HepG2 (cell line): ENCODE measurements at regions not wholly inside any gene's neighbourhood (a gene's known extent, or its start where the extent isn't known, plus 50 kb on each side); places are given as distances from the start of the nearest gene placed in this dataset.

ENCODE experiments used
- ATAC-seq: fragments of 200-7000 bp; cut with Tn5 transposase; 3 replicates; pipeline ENCODE4 v1.9.1; 2020; ENCODE audit warnings: mild to moderate bottlenecking, moderate library complexity
- BruUV-seq: library from RNA; stranded (reverse); fragments of 400-500 nt; replicated peaks from 2 replicates; lab custom pipeline; 2021; lab: Mats Ljungman, UMichigan
- CTCF ChIA-PET: fragments of 300-600 bp; formaldehyde crosslinking; extraction: SDS; loops from one replicate; lab custom pipeline; 2021; ENCODE audit warnings: low total read pairs, inconsistent platforms, low intra/inter-chr PET ratio; lab: Yijun Ruan, JAX
- POLR2A ChIA-PET: fragments of 350-600 bp; sonication (Branson Sonifier 250); formaldehyde crosslinking; loops from one replicate; lab custom pipeline; 2020; ENCODE audit warnings: antibody characterized with exemption, inconsistent platforms; lab: Yijun Ruan, JAX
- DNase-seq: peaks from one replicate; pipeline ENCODE4 v3.0.0-alpha.2; 2015; ENCODE audit warnings: low spot score
- FAIRE-seq: peaks from 3 replicates; lab custom pipeline; 2011; peaks lifted over from hg19 to GRCh38; lab: Jason Lieb, UNC
- H2AFZ ChIP-seq: one replicate; pipeline ENCODE4 v1.6.1; 2011; ENCODE audit warnings: low read length, inconsistent platforms
- H3K27ac ChIP-seq: fragments of 300-600 bp; 3 replicates; pipeline ENCODE4 v1.8.0; 2011; ENCODE audit warnings: mixed run types, mild to moderate bottlenecking, mixed read lengths, low read length, inconsistent platforms; ENCODE audit not compliant: insufficient read depth; ENCODE audit errors: extremely low read length
- H3K27me3 ChIP-seq, 2 experiments: fragments of 200-600 bp in 1 of 2; 2 replicates in 1 of 2; 3 replicates in 1 of 2; pipeline versions ENCODE4 v1.6.0 to v1.8.0; 2011; ENCODE audit warnings: low read length in 2 of 2, mild to moderate bottlenecking in 2 of 2, moderate library complexity in 2 of 2, inconsistent platforms in 1 of 2; ENCODE audit not compliant: insufficient read depth in 2 of 2, control insufficient read depth in 1 of 2
- H3K36me3 ChIP-seq, 2 experiments: fragments of 200-600 bp in 1 of 2; replicated peaks in 1 of 2; 2 replicates in 1 of 2; 3 replicates in 1 of 2; pipeline versions ENCODE4 v1.5.1 to v1.8.0; 2011; ENCODE audit warnings: low read length in 2 of 2, inconsistent platforms in 1 of 2; ENCODE audit not compliant: insufficient read depth in 2 of 2, control insufficient read depth in 1 of 2
- H3K4me1 ChIP-seq: 2 replicates; pipeline ENCODE4 v1.5.1; 2012; ENCODE audit warnings: low read length, inconsistent platforms; ENCODE audit not compliant: insufficient read depth
- H3K4me2 ChIP-seq: 2 replicates; pipeline ENCODE4 v1.6.0; 2011; ENCODE audit warnings: low read depth, low read length, inconsistent platforms
- H3K4me3 ChIP-seq, 3 experiments: fragments of 200-600 bp in 1 of 3; sonication (generic), shearing (Covaris generic) in 1 of 3; replicated peaks in 1 of 3; 2 replicates each; pipeline ENCODE4 v1.5.1; 2011 to 2016; ENCODE audit warnings: low read length in 3 of 3, inconsistent platforms in 2 of 3, low read depth in 2 of 3, mild to moderate bottlenecking in 2 of 3, control low read depth in 1 of 3, mixed read lengths in 1 of 3; ENCODE audit not compliant: insufficient read depth in 1 of 3
- H3K79me2 ChIP-seq: one replicate; pipeline ENCODE4 v1.6.1; 2011; ENCODE audit warnings: low read length, inconsistent platforms; ENCODE audit not compliant: insufficient read depth
- H3K9ac ChIP-seq: 2 replicates; pipeline ENCODE4 v1.6.0; 2011; ENCODE audit warnings: mild to moderate bottlenecking, low read depth, low read length, inconsistent platforms; ENCODE audit not compliant: insufficient read depth
- H3K9me3 ChIP-seq: 2 replicates; pipeline ENCODE4 v1.5.1; 2012; ENCODE audit warnings: mild to moderate bottlenecking, low read length
- H4K20me1 ChIP-seq: 2 replicates; pipeline ENCODE4 v1.6.0; 2011; ENCODE audit warnings: inconsistent platforms, mild to moderate bottlenecking, low read length, moderate library complexity; ENCODE audit not compliant: insufficient read depth
- CBFB ChIP-seq: sonication (generic); formaldehyde crosslinking; IDR thresholded peaks from 2 replicates; pipeline ENCODE4 v1.4.0; 2020; ENCODE audit warnings: missing genetic modification reagents
- ELF1 ChIP-seq: sonication (generic); formaldehyde crosslinking; IDR thresholded peaks from 2 replicates; pipeline ENCODE4 v1.4.0; 2020; ENCODE audit warnings: missing genetic modification reagents
- MED1 ChIP-seq: sonication (generic); formaldehyde crosslinking; IDR thresholded peaks from 2 replicates; pipeline ENCODE4 v1.4.0; 2020; ENCODE audit warnings: missing genetic modification reagents
- MNT ChIP-seq: fragments of 450-650 bp; IDR thresholded peaks from 2 replicates; pipeline ENCODE4 v1.6.1; 2016
- NFRKB ChIP-seq: fragments of 450-650 bp; IDR thresholded peaks from 2 replicates; pipeline ENCODE4 v1.6.1; 2017
- NFYC ChIP-seq: IDR thresholded peaks from 2 replicates; pipeline ENCODE4 v1.6.1; 2016; ENCODE audit warnings: missing genetic modification reagents, missing compliant biosample characterization
- ONECUT2 ChIP-seq: sonication (generic); formaldehyde crosslinking; IDR thresholded peaks from 2 replicates; pipeline ENCODE4 v1.4.0; 2020; ENCODE audit warnings: missing genetic modification reagents
- STAT6 ChIP-seq: sonication (generic); formaldehyde crosslinking; IDR thresholded peaks from 2 replicates; pipeline ENCODE4 v1.4.0; 2020; ENCODE audit warnings: missing genetic modification reagents, mild to moderate bottlenecking, borderline replicate concordance
- TCF7 ChIP-seq: sonication (generic); IDR thresholded peaks from 2 replicates; pipeline ENCODE4 v1.6.1; 2016; ENCODE audit warnings: antibody characterized with exemption, low read depth
- ZBTB38 ChIP-seq: sonication (generic); formaldehyde crosslinking; IDR thresholded peaks from 2 replicates; pipeline ENCODE4 v1.5.1; 2020; ENCODE audit warnings: mild to moderate bottlenecking, missing genetic modification reagents
- ZNF121 ChIP-seq: sonication (generic); formaldehyde crosslinking; IDR thresholded peaks from 2 replicates; pipeline ENCODE4 v1.5.0; 2020; ENCODE audit warnings: mild to moderate bottlenecking, missing genetic modification reagents
- ZNF335 ChIP-seq: sonication (generic); formaldehyde crosslinking; IDR thresholded peaks from 2 replicates; pipeline ENCODE4 v1.4.0; 2020; ENCODE audit warnings: missing genetic modification reagents
- ZNF558 ChIP-seq: sonication (generic); formaldehyde crosslinking; IDR thresholded peaks from 2 replicates; pipeline ENCODE4 v1.9.0; 2022; ENCODE audit warnings: mild to moderate bottlenecking, missing genetic modification reagents, borderline replicate concordance
- ZSCAN12 ChIP-seq: sonication (generic); formaldehyde crosslinking; IDR thresholded peaks from 2 replicates; pipeline ENCODE4 v1.9.0; 2021; ENCODE audit warnings: mild to moderate bottlenecking, missing genetic modification reagents
- WGBS: methylation state at CpG from one replicate; pipeline ENCODE4 v1.1.6; 2017; ENCODE audit warnings: low lambda C conversion rate; 5-methylcytosine and 5-hydroxymethylcytosine counted together
- in situ Hi-C: cut with HindIII; loops from 2 replicates; pipeline ENCODE4 v1.10.0; 2017; ENCODE audit warnings: low pct_unique_long_range_greater_than_20kb; ENCODE audit not compliant: extremely low pct_ligation_motif_present
- intact Hi-C: fragments of 100-400 bp; cut with micrococcal nuclease; formaldehyde crosslinking; loops from one replicate; pipeline ENCODE4 v1.10.0; 2022; ENCODE audit not compliant: unreplicated experiment

- CTCF ChIA-PET = no interaction called here
Observed at GRCh38 chr9:89705651-89706050, 100.8 kb downstream of the GADD45G start.

More at GRCh38 chr9:89705651-89706050, 100.8 kb downstream of the GADD45G start:
- H3K79me2 ChIP-seq = no peaks in the 10 kb centered on the region
- BruUV-seq = no TSS peak
- ATAC-seq (no peak), DNase-seq (no peak), FAIRE-seq (no peak)
- H3K27ac ChIP-seq = no peak overlapping the region
- intact Hi-C loops (no loop called here), in situ Hi-C loops (no loop called here)
- no peak overlapping the region for H3K9ac ChIP-seq
- H3K4me1 ChIP-seq = no peaks in the 10 kb centered on the region
- no peaks in the 10 kb centered on the region for H3K36me3 ChIP-seq
- POLR2A ChIA-PET = no interaction called here
- no peak overlapping the region for H3K4me2 ChIP-seq
- H3K4me3 ChIP-seq = no peak overlapping the region
- WGBS = 5% methylated on average over 1 of the region's 1 CpG
- no peaks in the 10 kb centered on the region for H4K20me1 ChIP-seq
- TF ChIP-seq ZSCAN12 (CRISPR knock-in tag) = no peak
- no peak for TF ChIP-seq ELF1
- no peak for TF ChIP-seq TCF7
- no peak for TF ChIP-seq NFRKB
- no peak for TF ChIP-seq MED1 (CRISPR knock-in tag)
- TF ChIP-seq MNT = no peak
- no peak for TF ChIP-seq ZBTB38
- no peak for TF ChIP-seq CBFB (CRISPR knock-in tag)
- no peak for TF ChIP-seq ZNF121
- no peak for TF ChIP-seq ONECUT2 (CRISPR knock-in tag)
- no peak for TF ChIP-seq ZNF558 (CRISPR knock-in tag)
- no peak for TF ChIP-seq ZNF335
- TF ChIP-seq STAT6 (CRISPR knock-in tag) = no peak
- TF ChIP-seq NFYC (CRISPR knock-in tag) = no peak
- no peak overlapping the region for H2AFZ ChIP-seq
- no peaks in the 10 kb centered on the region for H3K9me3 ChIP-seq
- no peaks in the 10 kb centered on the region for H3K27me3 ChIP-seq
